B cell (primary cell): ENCODE measurements at regions not wholly inside any gene's neighbourhood (a gene's known extent, or its start where the extent isn't known, plus 50 kb on each side); places are given as distances from the start of the nearest gene placed in this dataset.

Experiments
- ATAC-seq: fragments of 200-7000 bp; cut with Tn5 transposase; one replicate; pipeline ENCODE4 v1.10.0; 2021; ENCODE audit warnings: low read depth, mild to moderate bottlenecking, moderate number of reproducible peaks, moderate library complexity
- CTCF ChIA-PET: fragments of 350-600 bp; sonication (Branson Sonifier 250); formaldehyde crosslinking; loops from one replicate; lab custom pipeline; 2021; ENCODE audit warnings: antibody characterized with exemption, inconsistent platforms; lab: Charles Lee
- POLR2A ChIA-PET: fragments of 350-600 bp; sonication (Branson Sonifier 250); formaldehyde crosslinking; loops from one replicate; lab custom pipeline; 2021; ENCODE audit warnings: antibody characterized with exemption; lab: Charles Lee
- DNase-seq: peaks from one replicate; pipeline ENCODE4 v3.0.0; 2013
- H2AFZ ChIP-seq: 2 replicates; pipeline ENCODE4 v1.6.1; 2012; ENCODE audit warnings: mild to moderate bottlenecking, low read depth, low read length; ENCODE audit not compliant: insufficient read depth, poor library complexity, severe bottlenecking
- H3K27ac ChIP-seq, 2 donors: 1 replicate in 1 of 2; 2 replicates in 1 of 2; pipeline ENCODE4 v1.5.1; 2012 to 2013; ENCODE audit warnings: low read length in 2 of 2, mild to moderate bottlenecking in 2 of 2, moderate library complexity in 1 of 2
- H3K27me3 ChIP-seq, 4 experiments: fragments of 200-600 bp in 1 of 4; sonication (generic) in 1 of 4; replicated peaks in 1 of 4; 1 replicate in 2 of 4; 2 replicates in 2 of 4; pipeline versions ENCODE4 v1.6.1 to v1.7.0; 2013 to 2016; ENCODE audit warnings: low read length in 3 of 4, mild to moderate bottlenecking in 2 of 4, mixed read lengths in 1 of 4, moderate library complexity in 1 of 4; ENCODE audit not compliant: insufficient read depth in 4 of 4, control insufficient read depth in 3 of 4; ENCODE audit errors: control extremely low read depth in 1 of 4
- H3K36me3 ChIP-seq, 2 experiments: replicated peaks in 1 of 2; 1 replicate in 1 of 2; 2 replicates in 1 of 2; pipeline versions ENCODE4 v1.6.1 to v1.7.1; 2013; ENCODE audit warnings: low read length in 1 of 2; ENCODE audit not compliant: insufficient read depth in 2 of 2, control insufficient read depth in 1 of 2; ENCODE audit errors: control extremely low read depth in 1 of 2, extremely low read depth in 1 of 2
- H3K4me1 ChIP-seq, 2 donors: fragments of 200-600 bp in 1 of 2; sonication (generic) in 1 of 2; 1 replicate in 1 of 2; 2 replicates in 1 of 2; pipeline versions ENCODE4 v1.5.1 to v1.6.1; 2013 to 2017; ENCODE audit warnings: low read length in 2 of 2; ENCODE audit not compliant: control insufficient read depth in 2 of 2, insufficient read depth in 2 of 2
- H3K4me2 ChIP-seq: replicated peaks from 2 replicates; pipeline ENCODE3; 2012; ENCODE audit warnings: mild to moderate bottlenecking, low read depth, low read length; ENCODE audit not compliant: poor library complexity, severe bottlenecking
- H3K4me3 ChIP-seq, 5 experiments: fragments of 200-600 bp in 1 of 5; sonication (generic) in 1 of 5; 1 replicate in 3 of 5; 2 replicates in 2 of 5; pipeline versions ENCODE4 v1.5.1 to v1.7.0; 2011 to 2016; ENCODE audit warnings: low read length in 4 of 5, mild to moderate bottlenecking in 4 of 5, low read depth in 2 of 5, control low read depth in 1 of 5, moderate library complexity in 1 of 5; ENCODE audit not compliant: insufficient read depth in 1 of 5; ENCODE audit errors: control extremely low read depth in 1 of 5, extremely low read depth in 1 of 5
- H3K79me2 ChIP-seq: fragments of 200-600 bp; sonication (generic); one replicate; pipeline ENCODE4 v1.6.0; 2016; ENCODE audit warnings: low read length; ENCODE audit not compliant: control insufficient read depth, insufficient read depth
- H3K9ac ChIP-seq: fragments of 200-600 bp; sonication (generic); 2 replicates; pipeline ENCODE4 v1.6.1; 2017; ENCODE audit warnings: mild to moderate bottlenecking, low read length, moderate library complexity
- H3K9me3 ChIP-seq, 3 donors: one replicate each; pipeline versions ENCODE4 v1.6.1 to v1.7.1; 2013; ENCODE audit warnings: low read length in 2 of 3; ENCODE audit not compliant: control insufficient read depth in 2 of 3, insufficient read depth in 1 of 3; ENCODE audit errors: control extremely low read depth in 1 of 3
- H4K20me1 ChIP-seq: 2 replicates; pipeline ENCODE4 v1.6.0; 2012; ENCODE audit warnings: mild to moderate bottlenecking, low read length; ENCODE audit not compliant: insufficient read depth, control insufficient read depth, poor library complexity, severe bottlenecking
- H3K27ac Mint-ChIP-seq: one replicate; pipeline ENCODE4 v1.8.0; 2021; ENCODE audit warnings: mixed read lengths
- H3K27me3 Mint-ChIP-seq: one replicate; pipeline ENCODE4 v1.8.0; 2021; ENCODE audit warnings: mixed read lengths
- H3K4me1 Mint-ChIP-seq: one replicate; pipeline ENCODE4 v1.8.0; 2021; ENCODE audit warnings: mixed read lengths
- H3K4me3 Mint-ChIP-seq: one replicate; pipeline ENCODE4 v1.8.0; 2021; ENCODE audit warnings: mixed read lengths
- H3K9me3 Mint-ChIP-seq: one replicate; pipeline ENCODE4 v1.8.0; 2022; ENCODE audit warnings: mixed read lengths; ENCODE audit not compliant: insufficient read depth
- CTCF ChIP-seq: fragments of 200-600 bp; IDR thresholded peaks from one replicate; pipeline ENCODE4 v1.8.0; 2022; ENCODE audit warnings: antibody characterized with exemption, mild to moderate bottlenecking
- EZH2 ChIP-seq: IDR thresholded peaks from 2 replicates; pipeline ENCODE4 v1.6.1; 2012; ENCODE audit warnings: borderline replicate concordance, low read depth, mild to moderate bottlenecking, moderate library complexity, low read length; ENCODE audit not compliant: insufficient read depth, poor library complexity, severe bottlenecking
- WGBS: methylation state at CpG from one replicate; pipeline ENCODE4 v1.1.5; 2013; ENCODE audit warnings: missing lambda C conversion rate; ENCODE audit not compliant: insufficient coverage; 5-methylcytosine and 5-hydroxymethylcytosine counted together
- intact Hi-C: fragments of 100-400 bp; cut with micrococcal nuclease; formaldehyde crosslinking; loops from one replicate; pipeline ENCODE4 v1.10.0; 2022

- Histone ChIP-seq H3K27me3 (no peaks in the 10 kb centered on the region), H3K27ac (no peak overlapping the region), H3K9me3 (no peaks in the 10 kb centered on the region), H2AFZ (no peak overlapping the region), H3K79me2 (no peaks in the 10 kb centered on the region), H3K36me3 (no peaks in the 10 kb centered on the region), H3K9ac (no peak overlapping the region), H4K20me1 (no peaks in the 10 kb centered on the region), H3K4me2 (no peak overlapping the region), H3K4me3 (no peak overlapping the region), H3K4me1 (no peaks in the 10 kb centered on the region)
- 52% methylated on average over 2 of the region's 3 CpGs for WGBS
- DNase-seq (no peak), ATAC-seq (no peak)
- Mint-ChIP-seq H3K27ac (no peak overlapping the region), H3K9me3 (peaks cover 14% of the 10 kb centered on the region), H3K27me3 (no peaks in the 10 kb centered on the region), H3K4me3 (no peak overlapping the region), H3K4me1 (no peaks in the 10 kb centered on the region)
- intact Hi-C loops: no loop called here
- CTCF ChIA-PET: no interaction called here
- POLR2A ChIA-PET: no interaction called here
- TF ChIP-seq CTCF (no peak), EZH2 (no peak)
Measured at GRCh38 chr13:65488606-65489005, 1741.5 kb downstream of the PCDH9 start.

- H3K27ac Mint-ChIP-seq: no peak overlapping the region
- Histone ChIP-seq H3K27me3 (no peaks in the 10 kb centered on the region), H3K4me1 (no peaks in the 10 kb centered on the region), H3K9ac (no peak overlapping the region), H3K9me3 (peaks cover 0 to 1% (median 0%) of the 10 kb centered on the region in 3 donors), H3K36me3 (no peaks in the 10 kb centered on the region), H3K4me3 (no peak overlapping the region), H3K27ac (no peak overlapping the region), H2AFZ (no peak overlapping the region), H4K20me1 (no peaks in the 10 kb centered on the region), H3K79me2 (no peaks in the 10 kb centered on the region), H3K4me2 (no peak overlapping the region)
- DNase-seq: no peak
- H3K9me3 Mint-ChIP-seq: peaks cover 5% of the 10 kb centered on the region
- intact Hi-C loops: no loop called here
- H3K4me3 Mint-ChIP-seq: no peak overlapping the region
- TF ChIP-seq EZH2 (no peak), CTCF (no peak)
- 17% methylated on average over 1 of the region's 2 CpGs for WGBS
- CTCF ChIA-PET: no interaction called here
- POLR2A ChIA-PET: no interaction called here
- no peaks in the 10 kb centered on the region for H3K4me1 Mint-ChIP-seq
- H3K27me3 Mint-ChIP-seq: no peaks in the 10 kb centered on the region
- ATAC-seq: no peak
Measured at GRCh38 chr13:65479692-65480091, 1750.4 kb downstream of the PCDH9 start.
